Right ventricle myocardium inferior (tissue), 1 donor: ENCODE measurements at regions not wholly inside any gene's neighbourhood (a gene's known extent, or its start where the extent isn't known, plus 50 kb on each side); places are given as distances from the start of the nearest gene placed in this dataset.
"Not testable (repeated sequence)": the region's sequence is repeated elsewhere in the genome, so short reads cannot be mapped to it uniquely, and the experiment has no call there.

Experiments used
- ATAC-seq: fragments of 200-7000 bp; cut with Tn5 transposase; one replicate; pipeline ENCODE4 v1.9.1; 2020; ENCODE audit warnings: mild to moderate bottlenecking, moderate library complexity
- DNase-seq: peaks from one replicate; pipeline ENCODE4 v3.0.0; 2021; ENCODE audit errors: missing footprints
- intact Hi-C: fragments of 100-400 bp; cut with DNase I; formaldehyde crosslinking; loops from one replicate; pipeline ENCODE4 v1.11.0; 2022
- donor health status: DM: no; HTN: yes; CAD: no; lungs with severe emphysema.

DNA sequence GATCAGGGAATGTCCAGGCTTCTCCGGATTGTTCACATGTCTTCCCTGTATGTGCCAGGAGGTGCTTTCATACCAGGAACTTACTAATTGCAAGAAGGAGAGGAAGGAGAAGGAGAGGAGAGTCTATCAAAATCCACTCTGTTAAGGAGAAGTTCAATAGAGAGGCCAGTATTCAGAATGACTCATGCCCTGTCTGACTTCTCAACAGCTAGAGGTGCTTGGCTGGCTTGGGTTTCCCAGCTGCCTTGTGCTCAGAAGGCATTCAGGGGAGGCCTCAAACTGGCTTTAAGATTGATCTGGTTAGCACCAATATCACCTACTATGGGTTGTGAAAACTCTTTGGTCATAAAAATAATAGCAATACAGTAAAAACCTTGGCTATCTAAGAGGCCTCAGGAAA lies 167.9 kb upstream of the GLRA1 start:
- intact Hi-C loops: no loop called here
- DNase-seq (no peak), ATAC-seq (no peak)

DNA sequence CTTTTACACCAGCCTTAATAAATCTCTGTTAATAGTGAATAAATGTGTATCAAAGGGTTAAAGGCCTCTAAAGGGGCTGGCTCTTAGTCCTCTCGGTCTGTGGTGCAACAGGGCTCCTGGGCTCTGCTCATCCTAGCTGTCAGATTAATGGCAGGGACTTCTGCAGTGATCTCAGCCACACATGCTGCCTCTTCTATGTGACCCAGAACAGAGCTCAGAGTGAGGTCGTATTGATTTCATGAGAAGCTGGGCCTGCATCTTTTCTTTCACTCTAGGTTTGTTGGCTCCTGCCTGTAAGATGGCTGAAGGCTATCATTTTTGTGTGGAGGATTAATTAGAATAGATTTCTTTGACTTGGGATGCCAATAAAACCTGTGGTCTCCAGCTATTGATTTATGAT lies 165.0 kb upstream of the GLRA1 start:
- intact Hi-C loops: no loop called here
- ATAC-seq (no peak), DNase-seq (no peak)

DNA sequence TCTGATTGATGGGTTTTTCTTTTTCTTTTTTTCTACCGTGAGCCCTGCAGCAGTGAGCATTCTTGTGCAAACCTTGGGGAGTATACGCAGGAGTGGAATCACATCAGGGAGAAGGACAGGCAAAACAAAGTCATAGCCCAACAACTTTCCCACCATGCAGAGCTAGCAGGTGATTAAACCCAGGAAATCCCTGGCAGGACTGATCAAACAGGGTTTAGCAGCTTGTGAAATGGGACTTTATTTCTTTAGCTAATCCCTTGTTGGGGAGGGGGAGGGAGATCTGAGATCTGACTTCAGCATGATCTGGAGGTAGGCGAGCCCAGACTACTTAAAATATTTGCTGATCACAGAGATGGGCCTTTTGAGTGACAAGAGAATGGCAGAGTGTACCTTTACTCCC lies 162.0 kb upstream of the GLRA1 start:
- ATAC-seq: no peak

GRCh38 chr5:152084476-152084875 lies 159.8 kb upstream of the GLRA1 start:
- intact Hi-C loops: no loop called here
- DNase-seq (no peak), ATAC-seq (no peak)

More for the DNA sequence above, 162.0 kb upstream of the GLRA1 start:
- intact Hi-C loops: no loop called here
- no peak for DNase-seq

DNA sequence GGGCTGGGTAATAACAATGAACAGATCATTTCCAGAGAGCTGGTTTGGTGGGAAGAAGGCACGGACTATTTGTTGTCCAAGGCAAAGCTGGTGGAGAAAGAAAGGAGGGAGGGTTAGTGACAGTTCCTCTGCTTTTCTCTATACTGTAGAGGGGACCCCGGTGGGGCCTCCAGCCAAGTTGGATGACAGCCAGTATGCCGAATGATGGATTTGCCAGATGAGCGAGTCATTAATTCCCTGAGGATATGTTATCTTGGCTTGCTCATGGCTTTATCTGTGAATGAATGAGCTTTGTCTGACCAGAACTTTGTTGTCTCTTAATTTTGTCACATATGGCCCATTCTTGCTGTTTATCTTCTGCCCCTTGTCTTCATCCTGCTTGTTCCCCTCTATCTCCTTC lies 158.6 kb upstream of the GLRA1 start:
- no peak for DNase-seq
- intact Hi-C loops: no loop called here
- ATAC-seq: no peak

- ATAC-seq (no peak), DNase-seq (no peak)
- intact Hi-C loops: no loop called here
Observed at GRCh38 chr5:152072091-152072490, 147.4 kb upstream of the GLRA1 start.

- intact Hi-C loops: no loop called here
- ATAC-seq: no peak
- no peak for DNase-seq
Observed at GRCh38 chr5:152070591-152070990, 145.9 kb upstream of the GLRA1 start.

GRCh38 chr5:152066784-152067183 lies 142.1 kb upstream of the GLRA1 start:
- ATAC-seq (no peak), DNase-seq (no peak)
- intact Hi-C loops: no loop called here

- ATAC-seq (no peak), DNase-seq (no peak)
- intact Hi-C loops: no loop called here
Observed at GRCh38 chr5:152063004-152063403, 138.4 kb upstream of the GLRA1 start.

- intact Hi-C loops: no loop called here
- DNase-seq (no peak), ATAC-seq (no peak)
Observed at GRCh38 chr5:152061095-152061494, 136.4 kb upstream of the GLRA1 start.

DNA sequence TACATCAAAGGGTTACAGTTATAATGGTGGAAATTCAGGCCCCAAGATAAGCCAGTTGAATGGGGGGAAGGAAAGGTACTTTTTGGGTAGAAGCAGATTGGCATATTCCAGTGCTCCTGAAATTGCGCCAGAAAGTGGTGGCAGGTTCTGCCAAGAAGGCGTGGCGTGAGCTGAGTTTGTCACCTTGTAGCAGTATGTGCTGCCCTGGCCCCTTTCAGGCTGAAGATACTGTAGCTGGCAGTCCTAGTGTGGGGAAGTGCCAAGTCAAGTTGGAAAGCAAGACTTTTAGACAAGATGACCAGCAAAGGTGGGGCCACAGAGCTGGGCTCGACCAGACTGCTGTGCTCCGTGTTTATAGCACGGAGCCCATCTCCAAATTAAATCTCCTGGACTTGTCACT lies 133.6 kb upstream of the GLRA1 start:
- ATAC-seq: peak; percentile 84
- DNase-seq: no peak
- intact Hi-C loops: no loop called here

- intact Hi-C loops: no loop called here
- DNase-seq (no peak), ATAC-seq (no peak)
Observed at GRCh38 chr5:152056931-152057330, 132.3 kb upstream of the GLRA1 start.

DNA sequence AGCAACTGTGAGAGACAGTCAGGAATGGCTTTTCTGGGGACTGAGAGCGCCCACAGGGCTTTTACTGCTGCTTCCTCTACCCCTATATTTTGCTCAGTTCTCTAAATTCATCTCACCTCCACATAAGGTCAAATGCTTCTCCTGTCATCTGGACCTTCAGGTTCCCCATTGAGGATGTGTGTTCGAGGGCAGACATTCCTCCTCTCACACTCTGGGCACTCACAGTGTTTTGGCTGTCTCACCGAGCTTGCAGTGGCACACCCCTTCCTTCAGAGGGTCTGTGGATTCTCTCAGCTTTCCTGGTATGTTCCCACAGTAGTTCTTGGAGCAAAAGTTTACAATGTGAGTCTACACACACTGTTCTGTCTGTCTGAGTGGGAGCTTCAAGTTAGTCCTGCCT lies 127.8 kb upstream of the GLRA1 start:
- DNase-seq: no peak
- intact Hi-C loops: no loop called here
- ATAC-seq: no peak

DNA sequence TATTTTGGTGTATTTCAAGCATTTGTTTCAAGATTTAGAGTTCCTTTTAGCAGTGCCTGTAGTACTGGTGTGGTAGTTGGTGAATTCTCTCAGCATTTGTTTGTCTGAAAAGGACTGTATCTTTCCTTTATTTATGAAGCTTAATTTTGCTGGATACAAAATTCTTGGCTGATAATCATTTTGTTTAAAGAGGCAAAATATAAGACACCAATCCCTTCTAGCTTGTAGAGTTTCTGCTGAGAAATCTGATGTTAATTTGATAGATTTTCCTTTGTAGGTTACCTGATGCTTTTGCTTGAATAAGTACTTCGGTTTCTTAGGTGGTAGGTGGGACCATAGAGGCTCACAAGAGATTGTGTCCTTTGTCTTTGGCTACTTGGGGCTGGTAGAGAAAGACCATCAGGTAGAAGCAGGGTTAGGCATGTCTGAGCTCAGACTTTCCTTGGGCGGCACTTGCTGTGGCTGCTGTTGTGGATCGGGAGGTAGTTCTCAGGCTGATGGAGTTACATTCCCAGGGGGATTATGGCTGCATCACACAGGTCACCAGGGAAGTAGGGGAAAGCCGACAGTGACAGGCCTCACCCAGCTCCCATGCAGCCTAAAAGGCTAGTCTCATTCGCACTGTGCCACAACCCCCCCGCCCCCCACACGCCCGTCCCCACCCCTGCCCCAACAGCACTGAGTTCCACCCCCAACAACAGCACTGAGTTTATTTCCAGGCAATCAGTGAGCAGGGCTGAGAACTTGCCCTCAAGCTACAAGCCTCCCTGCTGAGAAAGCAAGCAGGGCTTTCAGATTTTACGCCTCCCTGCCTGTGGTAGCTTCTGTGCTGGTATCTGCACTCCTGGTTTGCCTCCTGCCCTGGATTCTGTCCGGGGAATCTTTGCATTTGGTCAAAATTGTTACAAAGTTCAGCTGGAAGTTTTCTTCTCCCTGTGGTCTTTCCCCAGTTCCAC lies 127.1 kb upstream of the GLRA1 start:
- ATAC-seq: no peak
- DNase-seq: no peak
- intact Hi-C loops: no loop called here

DNA sequence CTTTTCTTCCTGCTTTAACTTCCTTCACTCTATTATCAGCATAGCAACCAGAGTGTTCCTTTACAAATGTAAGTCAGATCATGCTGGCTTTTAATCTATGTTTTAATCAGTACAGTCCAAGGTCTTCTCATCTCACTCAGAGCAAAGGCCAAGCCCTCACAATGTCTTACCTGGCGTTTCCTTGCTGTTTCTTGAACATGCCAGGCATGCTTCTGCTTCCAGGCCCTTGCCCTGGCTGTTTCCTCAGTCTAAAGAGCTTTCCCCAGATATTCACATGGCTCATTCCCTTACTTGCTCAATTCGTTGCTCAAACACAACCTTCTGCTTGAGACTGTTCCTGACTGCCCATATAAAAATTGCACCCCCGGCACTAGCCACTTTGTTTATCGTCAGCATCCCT lies 121.7 kb upstream of the GLRA1 start:
- ATAC-seq: no peak
- intact Hi-C loops: no loop called here
- no peak for DNase-seq

DNA sequence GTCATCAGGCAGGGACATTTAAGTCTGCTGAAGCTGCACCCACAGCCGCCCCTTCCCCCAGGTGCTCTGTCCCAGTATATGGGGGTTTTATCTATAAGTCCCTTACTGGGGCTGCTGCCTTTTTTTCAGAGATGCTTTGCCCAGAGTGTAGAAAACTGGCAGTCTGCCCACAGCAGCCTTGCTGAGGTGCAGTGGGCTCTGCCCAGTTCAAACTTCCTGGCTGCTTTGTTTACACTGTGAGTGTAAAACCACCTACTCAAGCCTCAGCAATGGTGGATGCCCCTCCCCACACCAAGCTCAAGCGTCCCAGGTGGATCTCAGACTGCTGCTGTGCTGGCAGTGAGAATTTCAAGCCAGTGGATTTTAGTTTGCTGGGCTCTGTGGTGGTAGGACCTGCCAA lies 114.2 kb upstream of the GLRA1 start:
- DNase-seq, ATAC-seq, intact Hi-C loops: not testable (repeated sequence)

GRCh38 chr5:152026328-152027024 lies 101.8 kb upstream of the GLRA1 start:
- DNase-seq, ATAC-seq: not testable (repeated sequence)

GRCh38 chr5:152016421-152016820 lies 91.8 kb upstream of the GLRA1 start:
- intact Hi-C loops: no loop called here

More at GRCh38 chr5:152026328-152027024, 101.8 kb upstream of the GLRA1 start:
- intact Hi-C loops: not testable (repeated sequence)

GRCh38 chr5:152007653-152008335 lies 83.1 kb upstream of the GLRA1 start:
- intact Hi-C loops: no loop called here
- DNase-seq: no peak
- ATAC-seq: no peak

More at GRCh38 chr5:152016421-152016820, 91.8 kb upstream of the GLRA1 start:
- ATAC-seq (no peak), DNase-seq (no peak)
